Upper lobe of left lung (tissue), 4 donors: ENCODE measurements at regions not wholly inside any gene's neighbourhood (a gene's known extent, or its start where the extent isn't known, plus 50 kb on each side); places are given as distances from the start of the nearest gene placed in this dataset.

Source experiments
- CTCF ChIP-seq, 6 experiments: fragments of 450-650 bp in 4 of 6; fragments of 200-600 bp in 2 of 6; sonication (generic) in 2 of 6; IDR thresholded peaks; one replicate each; pipeline ENCODE4 v1.5.1; 2016 to 2019; ENCODE audit warnings: antibody characterized with exemption in 6 of 6
- EP300 ChIP-seq, 4 donors: sonication (generic); formaldehyde crosslinking; IDR thresholded peaks; one replicate each; pipeline ENCODE4 v1.5.1; 2017; ENCODE audit warnings: antibody characterized with exemption in 4 of 4, control low read depth in 2 of 4
- POLR2A ChIP-seq, 4 donors: fragments of 450-650 bp; IDR thresholded peaks; one replicate each; pipeline ENCODE4 v1.5.1; 2016 to 2017; ENCODE audit warnings: antibody characterized with exemption in 4 of 4, mild to moderate bottlenecking in 2 of 4
- POLR2AphosphoS5 ChIP-seq, 2 donors: sonication (generic); formaldehyde crosslinking; IDR thresholded peaks; one replicate each; pipeline ENCODE4 v1.5.1; 2017; ENCODE audit warnings: antibody characterized with exemption in 2 of 2

GRCh38 chr17:33992113-33992512 lies 263.0 kb upstream of the CCL2 start:
- TF ChIP-seq EP300 (IDR thresholded peaks at IDR 0.05) = no peak
- no peak for TF ChIP-seq POLR2AphosphoS5 (IDR thresholded peaks at IDR 0.05)
- no peak for TF ChIP-seq CTCF (IDR thresholded peaks at IDR 0.05)
- TF ChIP-seq POLR2A (IDR thresholded peaks at IDR 0.05) = no peak
